WTC11 (cell line): ENCODE measurements at regions not wholly inside any gene's neighbourhood (a gene's known extent, or its start where the extent isn't known, plus 50 kb on each side); places are given as distances from the start of the nearest gene placed in this dataset.

ENCODE experiments used
- ATAC-seq: fragments of 200-7000 bp; cut with Tn5 transposase; 2 replicates; pipeline ENCODE4 v1.10.0; 2021; ENCODE audit warnings: mild to moderate bottlenecking, moderate library complexity
- CTCF ChIA-PET: fragments of 300-600 bp; sonication (Branson Sonifier 250); formaldehyde crosslinking; loops from one replicate; lab custom pipeline; 2021; ENCODE audit warnings: antibody characterized with exemption; lab: Charles Lee
- POLR2A ChIA-PET: fragments of 350-600 bp; sonication (Branson Sonifier 250); formaldehyde crosslinking; loops from one replicate; lab custom pipeline; 2021; ENCODE audit warnings: antibody characterized with exemption; lab: Charles Lee
- DNase-seq: peaks from one replicate; pipeline ENCODE4 v3.0.0; 2021; ENCODE audit warnings: low spot score
- H3K27ac Mint-ChIP-seq: 2 replicates; pipeline ENCODE4 v1.8.0; 2021; ENCODE audit warnings: mixed read lengths
- H3K27me3 Mint-ChIP-seq: 2 replicates; pipeline ENCODE4 v1.8.0; 2021; ENCODE audit warnings: low read depth, mild to moderate bottlenecking, moderate library complexity, mixed read lengths
- H3K36me3 Mint-ChIP-seq: 2 replicates; pipeline ENCODE4 v1.8.0; 2021; ENCODE audit warnings: mixed read lengths
- H3K4me1 Mint-ChIP-seq: 2 replicates; pipeline ENCODE4 v1.8.0; 2022; ENCODE audit warnings: mixed read lengths
- H3K4me3 Mint-ChIP-seq: 2 replicates; pipeline ENCODE4 v1.8.0; 2021; ENCODE audit warnings: mild to moderate bottlenecking, moderate library complexity, mixed read lengths
- H3K9me3 Mint-ChIP-seq: 2 replicates; pipeline ENCODE4 v1.8.0; 2021; ENCODE audit warnings: mixed read lengths
- ESRRA ChIP-seq: sonication (generic); formaldehyde crosslinking; IDR thresholded peaks from 2 replicates; pipeline ENCODE4 v1.8.1; 2022; ENCODE audit warnings: mild to moderate bottlenecking, missing genetic modification reagents, borderline replicate concordance
- TF ChIP-seq, protein P1 (sequence below): sonication (generic); formaldehyde crosslinking; IDR thresholded peaks from 2 replicates; pipeline ENCODE4 v1.8.1; 2023; ENCODE audit warnings: mild to moderate bottlenecking, moderate library complexity, missing genetic modification reagents
- TF ChIP-seq, protein P2 (sequence below): sonication (generic); formaldehyde crosslinking; IDR thresholded peaks from 2 replicates; pipeline ENCODE4 v1.8.0; 2022; ENCODE audit warnings: mild to moderate bottlenecking, missing genetic modification reagents

DNA sequence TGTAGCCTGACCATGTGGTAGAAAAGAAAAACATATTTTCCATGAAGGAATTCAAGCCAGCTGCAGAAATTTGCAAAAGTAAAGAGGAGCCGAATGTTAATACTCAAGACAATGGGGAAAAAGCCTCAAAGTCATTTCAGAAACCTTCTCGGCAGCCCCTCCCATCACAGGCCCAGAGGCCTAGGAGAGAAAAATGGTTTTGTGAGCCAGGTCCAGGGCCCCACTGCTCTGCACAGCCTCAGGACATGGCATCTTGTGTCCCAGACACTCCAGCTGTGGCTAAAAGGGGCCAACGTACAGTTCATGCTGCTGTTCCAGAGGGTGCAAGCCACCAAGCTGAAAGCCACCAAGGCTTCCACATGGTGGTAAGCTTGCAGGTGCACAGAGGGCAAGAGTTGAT lies 50.9 kb upstream of the BBS12 start:
- no peaks in the 10 kb centered on the region for H3K27me3 Mint-ChIP-seq
- H3K36me3 Mint-ChIP-seq: peaks cover 30% of the 10 kb centered on the region
- TF ChIP-seq, protein P1, sequence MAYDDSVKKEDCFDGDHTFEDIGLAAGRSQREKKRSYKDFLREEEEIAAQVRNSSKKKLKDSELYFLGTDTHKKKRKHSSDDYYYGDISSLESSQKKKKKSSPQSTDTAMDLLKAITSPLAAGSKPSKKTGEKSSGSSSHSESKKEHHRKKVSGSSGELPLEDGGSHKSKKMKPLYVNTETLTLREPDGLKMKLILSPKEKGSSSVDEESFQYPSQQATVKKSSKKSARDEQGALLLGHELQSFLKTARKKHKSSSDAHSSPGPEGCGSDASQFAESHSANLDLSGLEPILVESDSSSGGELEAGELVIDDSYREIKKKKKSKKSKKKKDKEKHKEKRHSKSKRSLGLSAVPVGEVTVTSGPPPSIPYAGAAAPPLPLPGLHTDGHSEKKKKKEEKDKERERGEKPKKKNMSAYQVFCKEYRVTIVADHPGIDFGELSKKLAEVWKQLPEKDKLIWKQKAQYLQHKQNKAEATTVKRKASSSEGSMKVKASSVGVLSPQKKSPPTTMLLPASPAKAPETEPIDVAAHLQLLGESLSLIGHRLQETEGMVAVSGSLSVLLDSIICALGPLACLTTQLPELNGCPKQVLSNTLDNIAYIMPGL (CRISPR knock-in tag): no peak
- no peak for TF ChIP-seq ESRRA (CRISPR knock-in tag)
- TF ChIP-seq, protein P2, sequence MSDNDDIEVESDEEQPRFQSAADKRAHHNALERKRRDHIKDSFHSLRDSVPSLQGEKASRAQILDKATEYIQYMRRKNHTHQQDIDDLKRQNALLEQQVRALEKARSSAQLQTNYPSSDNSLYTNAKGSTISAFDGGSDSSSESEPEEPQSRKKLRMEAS (CRISPR knock-in tag): no peak
- DNase-seq (no peak), ATAC-seq (no peak)
- no peak overlapping the region for H3K27ac Mint-ChIP-seq
- POLR2A ChIA-PET: no interaction called here
- H3K9me3 Mint-ChIP-seq: peaks cover 40% of the 10 kb centered on the region
- peaks cover 10% of the 10 kb centered on the region for H3K4me1 Mint-ChIP-seq
- CTCF ChIA-PET: no interaction called here
- H3K4me3 Mint-ChIP-seq: no peak overlapping the region
